Heart left ventricle (tissue), 16 donors: ENCODE measurements at regions not wholly inside any gene's neighbourhood (a gene's known extent, or its start where the extent isn't known, plus 50 kb on each side); places are given as distances from the start of the nearest gene placed in this dataset.

Experiments used
- ATAC-seq, 4 donors: fragments of 200-7000 bp; cut with Tn5 transposase; one replicate each; pipeline ENCODE4 v1.9.1; 2020 to 2022; ENCODE audit warnings: moderate library complexity in 4 of 4, mild to moderate bottlenecking in 3 of 4, moderate number of reproducible peaks in 1 of 4
- DNase-seq, 5 donors: peaks; one replicate each; pipeline ENCODE4 v3.0.0-alpha.2; 2020
- H3K27ac ChIP-seq, 12 donors: fragments of 200-600 bp; sonication (generic) in 4 of 12; one replicate each; pipeline versions ENCODE4 v1.5.0 to v1.8.0; 2016 to 2022; ENCODE audit warnings: mild to moderate bottlenecking in 2 of 12
- H3K27me3 ChIP-seq, 9 donors: fragments of 200-600 bp; sonication (generic) in 2 of 9; one replicate each; pipeline versions ENCODE4 v1.5.1 to v1.8.0; 2016 to 2022; ENCODE audit warnings: mild to moderate bottlenecking in 3 of 9
- H3K36me3 ChIP-seq, 9 donors: fragments of 200-600 bp; sonication (generic) in 2 of 9; one replicate each; pipeline versions ENCODE4 v1.5.0 to v1.8.0; 2018 to 2022; ENCODE audit warnings: mild to moderate bottlenecking in 2 of 9
- H3K4me1 ChIP-seq, 12 donors: fragments of 200-600 bp; sonication (generic) in 4 of 12; one replicate each; pipeline versions ENCODE4 v1.5.0 to v1.8.0; 2016 to 2022; ENCODE audit warnings: mild to moderate bottlenecking in 3 of 12
- H3K4me3 ChIP-seq, 12 donors: fragments of 200-600 bp; sonication (generic) in 4 of 12; one replicate each; pipeline versions ENCODE4 v1.5.0 to v1.8.0; 2017 to 2022; ENCODE audit warnings: mild to moderate bottlenecking in 9 of 12, moderate library complexity in 4 of 12
- H3K9me3 ChIP-seq, 12 donors: fragments of 200-600 bp; sonication (generic) in 4 of 12; one replicate each; pipeline versions ENCODE4 v1.5.0 to v1.8.0; 2016 to 2022; ENCODE audit warnings: mild to moderate bottlenecking in 1 of 12
- CTCF ChIP-seq, 12 donors: fragments of 200-600 bp; sonication (generic) in 4 of 12; IDR thresholded peaks; one replicate each; pipeline versions ENCODE4 v1.5.0 to v1.8.0; 2018 to 2022; ENCODE audit warnings: antibody characterized with exemption in 12 of 12, mild to moderate bottlenecking in 5 of 12
- POLR2A ChIP-seq, 2 donors: fragments of 450-650 bp; IDR thresholded peaks; one replicate each; pipeline ENCODE4 v1.6.1; 2017; ENCODE audit warnings: antibody characterized with exemption in 2 of 2, mild to moderate bottlenecking in 2 of 2, moderate library complexity in 2 of 2
- WGBS, 4 donors: extraction: QIAGEN DNeasy Blood & Tissue Kit in 2 of 4; methylation state at CpG; one replicate each; pipeline versions ENCODE4 v1.1.5 to v1.1.7; 2013 to 2018; 5-methylcytosine and 5-hydroxymethylcytosine counted together
- intact Hi-C, 10 donors: fragments of 100-400 bp; cut with DNase I; formaldehyde crosslinking; loops; one replicate each; pipeline versions ENCODE4 v1.11.1 to v1.14.2; 2022
- donor health status: ischemic (EF 13 %, LVEDD 7.1; RV severe dilation, severe dysfunction).
- donor health status: healthy with polysubstance abuse.
- donor health status: DM: no; HTN: yes; CAD: no.
- donor health status: DM: no; HTN: no; CAD: no.
- donor health status: ischemic (EF 25% LVEDD 6.9; RV normal size, moderate dysfunction).
- donor health status: ischemic (EF 25% LVEDD 5.7; RV mildly dilated, moderate dysfunction).
- donor health status: healthy.
- donor health status: DM: yes; HTN: yes; CAD: no.
- donor health status: ischemic (EF 35%, LVEDD 5.7; RV mildly dilated, moderate dysfunction).
- donor health status: nonischemic (EF 11% LVEDD 7.7; RV severe dilation, severe dysfunction).
- donor health status: DM: yes; HTN: yes; CAD: no.
- donor health status: PGD.
- donor health status: ischemic (EF 29% LVEDD 5.4; RV normal size, mild dysfunction).
- donor health status: nonischemic (EF 23%, LVEDD 6.1; RV moderate dilation, normal function).

- Histone ChIP-seq H3K27ac (no peak overlapping the region), H3K36me3 (no peaks in the 10 kb centered on the region), H3K9me3 (peaks cover 0 to 25% (median 8%) of the 10 kb centered on the region in 12 donors), H3K27me3 (no peaks in the 10 kb centered on the region), H3K4me1 (no peaks in the 10 kb centered on the region), H3K4me3 (no peak overlapping the region)
- intact Hi-C loops: no loop called here
- no peak for ATAC-seq
- DNase-seq: no peak
- TF ChIP-seq CTCF (IDR thresholded peaks at IDR 0.05) (no peak), POLR2A (IDR thresholded peaks at IDR 0.05) (no peak)
These were observed 1784.8 kb downstream of the PCDH9 start for GRCh38 chr13:65445340-65445739.

- Histone ChIP-seq H3K36me3 (no peaks in the 10 kb centered on the region), H3K9me3 (peaks cover 0 to 21% (median 6%) of the 10 kb centered on the region in 12 donors), H3K27ac (no peak overlapping the region), H3K4me1 (no peaks in the 10 kb centered on the region), H3K4me3 (no peak overlapping the region), H3K27me3 (no peaks in the 10 kb centered on the region)
- DNase-seq (peak in 1 of 5 donors; percentile 32), ATAC-seq (no peak)
- intact Hi-C loops: no loop called here
- TF ChIP-seq CTCF (IDR thresholded peaks at IDR 0.05) (no peak), POLR2A (IDR thresholded peaks at IDR 0.05) (no peak)
- WGBS, 4 donors: 80 to 89% (median 87%) methylated on average over 7 of the region's 7 CpGs
These were observed 1794.5 kb downstream of the PCDH9 start for GRCh38 chr13:65435590-65435989.

GRCh38 chr13:65417953-65418352 is 1812.2 kb downstream of the PCDH9 start:
- Histone ChIP-seq H3K27ac (no peak overlapping the region), H3K36me3 (no peaks in the 10 kb centered on the region), H3K4me1 (no peaks in the 10 kb centered on the region), H3K27me3 (no peaks in the 10 kb centered on the region), H3K4me3 (no peak overlapping the region), H3K9me3 (peaks cover 0 to 3% (median 0%) of the 10 kb centered on the region in 12 donors)
- ATAC-seq (no peak), DNase-seq (no peak)
- intact Hi-C loops: no loop called here
- no peak for TF ChIP-seq POLR2A (IDR thresholded peaks at IDR 0.05)
- TF ChIP-seq CTCF (IDR thresholded peaks at IDR 0.05): no peak
- 52 to 76% (median 60%) methylated on average over 1 of the region's 1 CpG for WGBS, 4 donors

GRCh38 chr13:65416784-65417183 is 1813.4 kb downstream of the PCDH9 start:
- no peaks in the 10 kb centered on the region for H3K27me3 ChIP-seq
- no peaks in the 10 kb centered on the region for H3K36me3 ChIP-seq
- no peak overlapping the region for H3K27ac ChIP-seq
- intact Hi-C loops: no loop called here
- TF ChIP-seq POLR2A (IDR thresholded peaks at IDR 0.05) (no peak), CTCF (IDR thresholded peaks at IDR 0.05) (no peak)
- H3K9me3 ChIP-seq: peaks cover 0 to 3% (median 0%) of the 10 kb centered on the region in 12 donors
- ATAC-seq: no peak
- no peak overlapping the region for H3K4me3 ChIP-seq
- no peak for DNase-seq
- no peaks in the 10 kb centered on the region for H3K4me1 ChIP-seq
- WGBS, 4 donors: 70 to 75% (median 73%) methylated on average over 1 of the region's 1 CpG
